ENCODE measurements at regions not wholly inside any gene's neighbourhood (a gene's known extent, or its start where the extent isn't known, plus 50 kb on each side); places are given as distances from the start of the nearest gene placed in this dataset.

GRCh38 chr4:159828687-159829086 is 725.8 kb downstream of the RAPGEF2 start:
- Histone ChIP-seq H3K27me3 (ENCODE audit: control insufficient read depth, insufficient read depth, low read length) (no peaks in the 10 kb centered on the region), H3K27ac (no peak overlapping the region), H3K79me2 (no peaks in the 10 kb centered on the region), H3K9ac (no peak overlapping the region), H3K9me3 (ENCODE audit: control insufficient read depth, low read length) (no peaks in the 10 kb centered on the region), H3K36me3 (ENCODE audit: control insufficient read depth, insufficient read depth, low read length) (no peaks in the 10 kb centered on the region), H3K4me3 (ENCODE audit: low read depth, low read length) (no peak overlapping the region), H3K4me2 (ENCODE audit: low read length) (no peak overlapping the region), H3K4me1 (no peaks in the 10 kb centered on the region), H2AFZ (no peak overlapping the region)
- no peak for TF ChIP-seq CTCF (IDR thresholded peaks at IDR 0.05)

- Histone ChIP-seq H3K36me3 (ENCODE audit: control insufficient read depth, insufficient read depth, low read length) (no peaks in the 10 kb centered on the region), H2AFZ (no peak overlapping the region), H3K9me3 (ENCODE audit: control insufficient read depth, low read length) (no peaks in the 10 kb centered on the region), H3K9ac (no peak overlapping the region), H3K27me3 (ENCODE audit: control insufficient read depth, insufficient read depth, low read length) (no peaks in the 10 kb centered on the region), H3K4me1 (no peaks in the 10 kb centered on the region), H3K4me2 (ENCODE audit: low read length) (no peak overlapping the region), H3K27ac (no peak overlapping the region), H3K4me3 (ENCODE audit: low read depth, low read length) (no peak overlapping the region), H3K79me2 (no peaks in the 10 kb centered on the region)
- no peak for TF ChIP-seq CTCF (IDR thresholded peaks at IDR 0.05)
These were observed 726.3 kb downstream of the RAPGEF2 start for GRCh38 chr4:159829184-159829583.

GRCh38 chr4:159837071-159837470 is 734.2 kb downstream of the RAPGEF2 start:
- no peaks in the 10 kb centered on the region for H3K79me2 ChIP-seq
- H3K9ac ChIP-seq = no peak overlapping the region
- H3K27ac ChIP-seq = no peak overlapping the region
- no peak for TF ChIP-seq CTCF (IDR thresholded peaks at IDR 0.05)
- no peaks in the 10 kb centered on the region for H3K4me1 ChIP-seq
- H3K27me3 ChIP-seq (ENCODE audit: control insufficient read depth, insufficient read depth, low read length) = no peaks in the 10 kb centered on the region
- no peaks in the 10 kb centered on the region for H3K9me3 ChIP-seq (ENCODE audit: control insufficient read depth, low read length)
- H3K4me3 ChIP-seq (ENCODE audit: low read depth, low read length) = no peak overlapping the region
- no peaks in the 10 kb centered on the region for H3K36me3 ChIP-seq (ENCODE audit: control insufficient read depth, insufficient read depth, low read length)
- no peak overlapping the region for H2AFZ ChIP-seq
- no peak overlapping the region for H3K4me2 ChIP-seq (ENCODE audit: low read length)

GRCh38 chr4:159855731-159856130 is 752.9 kb downstream of the RAPGEF2 start:
- no peaks in the 10 kb centered on the region for H3K79me2 ChIP-seq
- H3K9ac ChIP-seq = no peak overlapping the region
- H3K9me3 ChIP-seq (ENCODE audit: control insufficient read depth, low read length) = no peaks in the 10 kb centered on the region
- H3K4me1 ChIP-seq = no peaks in the 10 kb centered on the region
- no peak overlapping the region for H3K4me3 ChIP-seq (ENCODE audit: low read depth, low read length)
- H3K27me3 ChIP-seq (ENCODE audit: control insufficient read depth, insufficient read depth, low read length) = no peaks in the 10 kb centered on the region
- H3K27ac ChIP-seq = no peak overlapping the region
- no peak for TF ChIP-seq CTCF (IDR thresholded peaks at IDR 0.05)
- no peak overlapping the region for H3K4me2 ChIP-seq (ENCODE audit: low read length)
- no peak overlapping the region for H2AFZ ChIP-seq
- no peaks in the 10 kb centered on the region for H3K36me3 ChIP-seq (ENCODE audit: control insufficient read depth, insufficient read depth, low read length)

- Histone ChIP-seq H3K27ac (no peak overlapping the region), H3K4me3 (ENCODE audit: low read depth, low read length) (no peak overlapping the region), H3K79me2 (no peaks in the 10 kb centered on the region), H3K4me2 (ENCODE audit: low read length) (no peak overlapping the region), H3K9ac (no peak overlapping the region), H3K36me3 (ENCODE audit: control insufficient read depth, insufficient read depth, low read length) (no peaks in the 10 kb centered on the region), H3K4me1 (no peaks in the 10 kb centered on the region), H3K9me3 (ENCODE audit: control insufficient read depth, low read length) (no peaks in the 10 kb centered on the region), H2AFZ (no peak overlapping the region), H3K27me3 (ENCODE audit: control insufficient read depth, insufficient read depth, low read length) (no peaks in the 10 kb centered on the region)
- no peak for TF ChIP-seq CTCF (IDR thresholded peaks at IDR 0.05)
These were observed 753.6 kb downstream of the RAPGEF2 start for GRCh38 chr4:159856451-159856850.

Measured in parathyroid adenoma (tissue), 2 donors.